ENCODE measurements at regions not wholly inside any gene's neighbourhood (a gene's known extent, or its start where the extent isn't known, plus 50 kb on each side); places are given as distances from the start of the nearest gene placed in this dataset.

DNA sequence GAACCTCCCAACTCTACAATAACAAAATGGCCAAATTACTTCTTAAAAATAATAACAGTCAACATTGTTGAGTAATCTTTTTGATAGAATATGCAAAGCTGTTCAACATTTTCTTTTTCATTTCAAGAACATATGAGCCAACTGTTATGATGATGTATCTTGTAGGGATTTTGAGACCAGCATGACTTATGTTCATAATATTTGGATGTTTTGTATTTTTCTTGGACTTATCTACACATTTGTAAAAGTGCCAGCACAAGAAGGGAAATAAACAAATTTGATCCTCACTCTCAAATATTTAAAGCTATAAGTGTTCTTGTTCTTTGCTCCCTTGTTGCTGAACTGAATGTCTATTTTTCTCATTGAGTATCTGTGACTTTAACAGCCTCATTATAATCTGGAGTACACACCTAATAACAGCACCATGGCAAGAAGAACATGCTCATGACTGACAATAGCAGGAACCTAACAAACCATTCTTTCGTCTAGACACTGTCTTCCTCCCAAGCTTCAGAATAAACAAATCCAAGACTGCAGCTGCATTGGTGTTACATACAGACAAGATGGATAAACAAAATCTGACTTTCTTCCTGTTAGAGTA, 1049.7 kb downstream of the FAT4 start:
- TF ChIP-seq, protein P1, sequence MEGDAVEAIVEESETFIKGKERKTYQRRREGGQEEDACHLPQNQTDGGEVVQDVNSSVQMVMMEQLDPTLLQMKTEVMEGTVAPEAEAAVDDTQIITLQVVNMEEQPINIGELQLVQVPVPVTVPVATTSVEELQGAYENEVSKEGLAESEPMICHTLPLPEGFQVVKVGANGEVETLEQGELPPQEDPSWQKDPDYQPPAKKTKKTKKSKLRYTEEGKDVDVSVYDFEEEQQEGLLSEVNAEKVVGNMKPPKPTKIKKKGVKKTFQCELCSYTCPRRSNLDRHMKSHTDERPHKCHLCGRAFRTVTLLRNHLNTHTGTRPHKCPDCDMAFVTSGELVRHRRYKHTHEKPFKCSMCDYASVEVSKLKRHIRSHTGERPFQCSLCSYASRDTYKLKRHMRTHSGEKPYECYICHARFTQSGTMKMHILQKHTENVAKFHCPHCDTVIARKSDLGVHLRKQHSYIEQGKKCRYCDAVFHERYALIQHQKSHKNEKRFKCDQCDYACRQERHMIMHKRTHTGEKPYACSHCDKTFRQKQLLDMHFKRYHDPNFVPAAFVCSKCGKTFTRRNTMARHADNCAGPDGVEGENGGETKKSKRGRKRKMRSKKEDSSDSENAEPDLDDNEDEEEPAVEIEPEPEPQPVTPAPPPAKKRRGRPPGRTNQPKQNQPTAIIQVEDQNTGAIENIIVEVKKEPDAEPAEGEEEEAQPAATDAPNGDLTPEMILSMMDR (IDR thresholded peaks at IDR 0.05) = no peak
- TF ChIP-seq POLR2A (IDR thresholded peaks at IDR 0.05) = no peak

All from lower leg skin (tissue), 3 donors.